DOHH2 (cell line): ENCODE measurements at regions not wholly inside any gene's neighbourhood (a gene's known extent, or its start where the extent isn't known, plus 50 kb on each side); places are given as distances from the start of the nearest gene placed in this dataset.

ENCODE experiments used
- H3F3A ChIP-seq: fragments of 200-600 bp; sonication (generic), shearing (Covaris generic); 2 replicates; pipeline ENCODE4 v1.6.0; 2016; ENCODE audit warnings: antibody characterized with exemption, mild to moderate bottlenecking; ENCODE audit not compliant: control insufficient read depth, insufficient read depth
- H3K27ac ChIP-seq: fragments of 200-600 bp; sonication (generic); 2 replicates; pipeline ENCODE4 v1.5.1; 2014; ENCODE audit warnings: low read depth, mild to moderate bottlenecking, low read length, moderate library complexity
- H3K27me3 ChIP-seq: fragments of 200-600 bp; sonication (generic); 2 replicates; pipeline ENCODE4 v1.6.1; 2014; ENCODE audit warnings: mild to moderate bottlenecking, low read length, mixed read lengths; ENCODE audit not compliant: control insufficient read depth
- H3K36me3 ChIP-seq: fragments of 200-600 bp; sonication (generic); 2 replicates; pipeline ENCODE4 v1.6.1; 2014; ENCODE audit warnings: mild to moderate bottlenecking, low read length, moderate library complexity, mixed read lengths; ENCODE audit not compliant: control insufficient read depth
- H3K4me1 ChIP-seq: fragments of 200-600 bp; sonication (generic); 2 replicates; pipeline ENCODE4 v1.6.1; 2014; ENCODE audit warnings: mild to moderate bottlenecking, low read length, mixed read lengths; ENCODE audit not compliant: control insufficient read depth
- H3K4me2 ChIP-seq: fragments of 200-600 bp; sonication (generic); 2 replicates; pipeline ENCODE4 v1.6.0; 2014; ENCODE audit warnings: mild to moderate bottlenecking, low read length, moderate library complexity
- H3K4me3 ChIP-seq: fragments of 200-600 bp; sonication (generic); 2 replicates; pipeline ENCODE4 v1.5.1; 2014; ENCODE audit warnings: mild to moderate bottlenecking, low read length, mixed read lengths
- H3K79me2 ChIP-seq: fragments of 200-600 bp; sonication (generic); 2 replicates; pipeline ENCODE4 v1.6.1; 2014; ENCODE audit warnings: mild to moderate bottlenecking, low read length, mixed read lengths; ENCODE audit not compliant: control insufficient read depth
- H3K9me2 ChIP-seq: fragments of 200-600 bp; sonication (generic); replicated peaks from 2 replicates; pipeline ENCODE4 v1.6.1; 2014; ENCODE audit warnings: mild to moderate bottlenecking, low read length, mixed read lengths; ENCODE audit not compliant: control insufficient read depth
- H3K9me3 ChIP-seq: fragments of 200-600 bp; sonication (generic); 2 replicates; pipeline ENCODE4 v1.6.1; 2014; ENCODE audit warnings: antibody characterized with exemption, low read length, mixed read lengths; ENCODE audit not compliant: control insufficient read depth, insufficient read depth
- H4K20me1 ChIP-seq: fragments of 200-600 bp; sonication (generic); 2 replicates; pipeline ENCODE4 v1.6.0; 2014; ENCODE audit warnings: low read depth, mild to moderate bottlenecking, antibody characterized with exemption, low read length, moderate library complexity; ENCODE audit not compliant: control insufficient read depth, insufficient read depth
- CTCF ChIP-seq: fragments of 200-600 bp; sonication (generic); IDR thresholded peaks from one replicate; pipeline ENCODE4 v1.5.1; 2014; ENCODE audit warnings: antibody characterized with exemption, mild to moderate bottlenecking, low read depth, low read length; ENCODE audit not compliant: poor library complexity, severe bottlenecking
- EZH2phosphoT487 ChIP-seq: fragments of 200-600 bp; sonication (generic); IDR thresholded peaks from 2 replicates; pipeline ENCODE4 v1.6.1; 2017; ENCODE audit warnings: borderline replicate concordance, mild to moderate bottlenecking, antibody characterized with exemption, low read length, moderate library complexity, mixed read lengths

GRCh38 chr18:2138552-2138951 lies 432.8 kb downstream of the METTL4 start:
- H3K27me3 ChIP-seq = no peaks in the 10 kb centered on the region
- no peaks in the 10 kb centered on the region for H3K79me2 ChIP-seq
- no peak overlapping the region for H3K27ac ChIP-seq
- H3K4me1 ChIP-seq = no peaks in the 10 kb centered on the region
- H4K20me1 ChIP-seq = no peaks in the 10 kb centered on the region
- no peaks in the 10 kb centered on the region for H3K9me2 ChIP-seq
- H3K36me3 ChIP-seq = no peaks in the 10 kb centered on the region
- H3K4me3 ChIP-seq = no peak overlapping the region
- H3K4me2 ChIP-seq = no peak overlapping the region
- TF ChIP-seq EZH2phosphoT487 (no peak), CTCF (no peak)
- no peaks in the 10 kb centered on the region for H3F3A ChIP-seq
- no peaks in the 10 kb centered on the region for H3K9me3 ChIP-seq

GRCh38 chr18:2139691-2140090 lies 431.6 kb downstream of the METTL4 start:
- Histone ChIP-seq H3K4me3 (no peak overlapping the region), H3K27ac (no peak overlapping the region), H3K36me3 (no peaks in the 10 kb centered on the region), H3K79me2 (no peaks in the 10 kb centered on the region), H3K4me2 (no peak overlapping the region), H3F3A (no peaks in the 10 kb centered on the region), H4K20me1 (no peaks in the 10 kb centered on the region), H3K4me1 (no peaks in the 10 kb centered on the region), H3K9me2 (no peaks in the 10 kb centered on the region), H3K27me3 (no peaks in the 10 kb centered on the region), H3K9me3 (no peaks in the 10 kb centered on the region)
- TF ChIP-seq EZH2phosphoT487 (no peak), CTCF (no peak)

GRCh38 chr18:2143636-2144035 lies 427.7 kb downstream of the METTL4 start:
- H3K9me3 ChIP-seq = no peaks in the 10 kb centered on the region
- H3F3A ChIP-seq = no peaks in the 10 kb centered on the region
- 0 out of 2 replicates have a peak, but pooled peaks cover 2% of the 10 kb centered on the region for H3K27me3 ChIP-seq
- no peak for TF ChIP-seq EZH2phosphoT487
- TF ChIP-seq CTCF = no peak
- H3K4me2 ChIP-seq = no peak overlapping the region
- no peaks in the 10 kb centered on the region for H3K79me2 ChIP-seq
- H3K9me2 ChIP-seq = no peaks in the 10 kb centered on the region
- no peak overlapping the region for H3K27ac ChIP-seq
- no peaks in the 10 kb centered on the region for H3K4me1 ChIP-seq
- no peaks in the 10 kb centered on the region for H4K20me1 ChIP-seq
- no peak overlapping the region for H3K4me3 ChIP-seq
- no peaks in the 10 kb centered on the region for H3K36me3 ChIP-seq

GRCh38 chr18:2144811-2145210 lies 426.5 kb downstream of the METTL4 start:
- Histone ChIP-seq H4K20me1 (no peaks in the 10 kb centered on the region), H3K9me2 (no peaks in the 10 kb centered on the region), H3K4me1 (no peaks in the 10 kb centered on the region), H3F3A (no peaks in the 10 kb centered on the region), H3K79me2 (no peaks in the 10 kb centered on the region), H3K27ac (no peak overlapping the region), H3K27me3 (0 out of 2 replicates have a peak, but pooled peaks cover 2% of the 10 kb centered on the region), H3K9me3 (no peaks in the 10 kb centered on the region), H3K4me2 (no peak overlapping the region), H3K4me3 (no peak overlapping the region), H3K36me3 (no peaks in the 10 kb centered on the region)
- TF ChIP-seq CTCF (no peak), EZH2phosphoT487 (no peak)
